A549 (cell line): ENCODE measurements at regions not wholly inside any gene's neighbourhood (a gene's known extent, or its start where the extent isn't known, plus 50 kb on each side); places are given as distances from the start of the nearest gene placed in this dataset.

ENCODE experiments used
- CHD2 ChIP-seq: fragments of 150-350 bp; IDR thresholded peaks from 2 replicates; pipeline ENCODE4 v1.6.1; 2014; ENCODE audit warnings: low read length; ENCODE audit not compliant: partially characterized antibody
- EP300 ChIP-seq, 2 experiments: fragments of >200 bp; sonication (Bioruptor Twin); formaldehyde crosslinking; IDR thresholded peaks; 2 replicates in 1 of 2; 3 replicates in 1 of 2; pipeline ENCODE4 v1.6.1; 2016 to 2017
- MYC ChIP-seq: IDR thresholded peaks from 2 replicates; pipeline ENCODE4 v1.6.1; 2012; ENCODE audit warnings: mild to moderate bottlenecking, inconsistent platforms, low read length, improper control_type of control experiment, borderline replicate concordance
- POLR2A ChIP-seq: IDR thresholded peaks from 2 replicates; pipeline ENCODE4 v1.6.1; 2012; ENCODE audit warnings: mild to moderate bottlenecking, low read length
- POLR2AphosphoS2 ChIP-seq: conservative IDR thresholded peaks from 2 replicates; pipeline ENCODE4 v1.6.1; 2012; ENCODE audit warnings: low read length, improper control_type of control experiment, inconsistent platforms
- RARB ChIP-seq: fragments of 250-450 bp; sonication (Bioruptor Pico); IDR thresholded peaks from 2 replicates; pipeline ENCODE4 v1.8.0; 2021; ENCODE audit warnings: mild to moderate bottlenecking, moderate library complexity
- RFX5 ChIP-seq: fragments of 450-650 bp; IDR thresholded peaks from 2 replicates; pipeline ENCODE4 v1.7.1; 2014; ENCODE audit warnings: antibody characterized with exemption, mild to moderate bottlenecking, moderate library complexity
- SMC3 ChIP-seq: fragments of >200 bp; sonication (Bioruptor Twin); formaldehyde crosslinking; IDR thresholded peaks from 3 replicates; pipeline ENCODE4 v1.6.1; 2018; ENCODE audit warnings: inconsistent platforms
- TF ChIP-seq, protein P1 (sequence below): fragments of >200 bp; sonication (Bioruptor Twin); formaldehyde crosslinking; IDR thresholded peaks from 3 replicates; pipeline ENCODE4 v1.5.1; 2016
- TF ChIP-seq, protein P2 (sequence below): IDR thresholded peaks from 2 replicates; pipeline ENCODE4 v1.6.1; 2012
- TF ChIP-seq, protein P3 (sequence below): fragments of 200-600 bp; sonication (generic); IDR thresholded peaks from 2 replicates; pipeline ENCODE4 v1.6.1; 2016; ENCODE audit warnings: antibody characterized with exemption, mild to moderate bottlenecking, moderate library complexity
- TF ChIP-seq, protein P4 (sequence below): fragments of >200 bp; sonication (Bioruptor Twin); formaldehyde crosslinking; IDR thresholded peaks from 3 replicates; pipeline ENCODE4 v1.6.1; 2016
- TF ChIP-seq, protein P5 (sequence below): fragments of 250-450 bp; sonication (Bioruptor Pico); IDR thresholded peaks from 2 replicates; pipeline ENCODE4 v1.5.0; 2020; ENCODE audit warnings: low read depth, mild to moderate bottlenecking, moderate library complexity
- TF ChIP-seq, protein P6 (sequence below): fragments of 150-350 bp; IDR thresholded peaks from 2 replicates; pipeline ENCODE4 v1.6.1; 2014; ENCODE audit warnings: low read depth, mild to moderate bottlenecking, low read length

DNA sequence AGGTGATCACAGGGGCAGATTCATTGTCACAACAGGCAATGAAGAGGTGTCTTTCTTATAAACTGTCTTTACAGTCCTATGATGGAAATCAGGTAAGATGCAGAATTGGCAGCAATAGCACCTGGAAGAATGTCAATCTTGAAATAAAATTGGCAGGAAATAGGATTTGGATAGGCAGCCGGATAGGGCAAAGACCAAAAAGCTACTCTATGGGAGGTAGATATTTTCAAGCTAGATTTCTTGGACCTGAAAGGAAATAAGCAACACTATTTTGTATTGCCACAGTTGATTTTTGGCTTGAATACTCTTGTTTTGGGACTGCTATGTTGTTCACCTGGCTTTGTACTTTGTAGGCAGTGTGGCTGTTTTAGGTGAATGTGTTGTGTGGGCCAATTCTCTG is 314.2 kb downstream of the SLC7A11 start:
- TF ChIP-seq, protein P1, sequence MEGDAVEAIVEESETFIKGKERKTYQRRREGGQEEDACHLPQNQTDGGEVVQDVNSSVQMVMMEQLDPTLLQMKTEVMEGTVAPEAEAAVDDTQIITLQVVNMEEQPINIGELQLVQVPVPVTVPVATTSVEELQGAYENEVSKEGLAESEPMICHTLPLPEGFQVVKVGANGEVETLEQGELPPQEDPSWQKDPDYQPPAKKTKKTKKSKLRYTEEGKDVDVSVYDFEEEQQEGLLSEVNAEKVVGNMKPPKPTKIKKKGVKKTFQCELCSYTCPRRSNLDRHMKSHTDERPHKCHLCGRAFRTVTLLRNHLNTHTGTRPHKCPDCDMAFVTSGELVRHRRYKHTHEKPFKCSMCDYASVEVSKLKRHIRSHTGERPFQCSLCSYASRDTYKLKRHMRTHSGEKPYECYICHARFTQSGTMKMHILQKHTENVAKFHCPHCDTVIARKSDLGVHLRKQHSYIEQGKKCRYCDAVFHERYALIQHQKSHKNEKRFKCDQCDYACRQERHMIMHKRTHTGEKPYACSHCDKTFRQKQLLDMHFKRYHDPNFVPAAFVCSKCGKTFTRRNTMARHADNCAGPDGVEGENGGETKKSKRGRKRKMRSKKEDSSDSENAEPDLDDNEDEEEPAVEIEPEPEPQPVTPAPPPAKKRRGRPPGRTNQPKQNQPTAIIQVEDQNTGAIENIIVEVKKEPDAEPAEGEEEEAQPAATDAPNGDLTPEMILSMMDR = no peak
- TF ChIP-seq, protein P2, sequence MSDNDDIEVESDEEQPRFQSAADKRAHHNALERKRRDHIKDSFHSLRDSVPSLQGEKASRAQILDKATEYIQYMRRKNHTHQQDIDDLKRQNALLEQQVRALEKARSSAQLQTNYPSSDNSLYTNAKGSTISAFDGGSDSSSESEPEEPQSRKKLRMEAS = no peak
- TF ChIP-seq, protein P3, sequence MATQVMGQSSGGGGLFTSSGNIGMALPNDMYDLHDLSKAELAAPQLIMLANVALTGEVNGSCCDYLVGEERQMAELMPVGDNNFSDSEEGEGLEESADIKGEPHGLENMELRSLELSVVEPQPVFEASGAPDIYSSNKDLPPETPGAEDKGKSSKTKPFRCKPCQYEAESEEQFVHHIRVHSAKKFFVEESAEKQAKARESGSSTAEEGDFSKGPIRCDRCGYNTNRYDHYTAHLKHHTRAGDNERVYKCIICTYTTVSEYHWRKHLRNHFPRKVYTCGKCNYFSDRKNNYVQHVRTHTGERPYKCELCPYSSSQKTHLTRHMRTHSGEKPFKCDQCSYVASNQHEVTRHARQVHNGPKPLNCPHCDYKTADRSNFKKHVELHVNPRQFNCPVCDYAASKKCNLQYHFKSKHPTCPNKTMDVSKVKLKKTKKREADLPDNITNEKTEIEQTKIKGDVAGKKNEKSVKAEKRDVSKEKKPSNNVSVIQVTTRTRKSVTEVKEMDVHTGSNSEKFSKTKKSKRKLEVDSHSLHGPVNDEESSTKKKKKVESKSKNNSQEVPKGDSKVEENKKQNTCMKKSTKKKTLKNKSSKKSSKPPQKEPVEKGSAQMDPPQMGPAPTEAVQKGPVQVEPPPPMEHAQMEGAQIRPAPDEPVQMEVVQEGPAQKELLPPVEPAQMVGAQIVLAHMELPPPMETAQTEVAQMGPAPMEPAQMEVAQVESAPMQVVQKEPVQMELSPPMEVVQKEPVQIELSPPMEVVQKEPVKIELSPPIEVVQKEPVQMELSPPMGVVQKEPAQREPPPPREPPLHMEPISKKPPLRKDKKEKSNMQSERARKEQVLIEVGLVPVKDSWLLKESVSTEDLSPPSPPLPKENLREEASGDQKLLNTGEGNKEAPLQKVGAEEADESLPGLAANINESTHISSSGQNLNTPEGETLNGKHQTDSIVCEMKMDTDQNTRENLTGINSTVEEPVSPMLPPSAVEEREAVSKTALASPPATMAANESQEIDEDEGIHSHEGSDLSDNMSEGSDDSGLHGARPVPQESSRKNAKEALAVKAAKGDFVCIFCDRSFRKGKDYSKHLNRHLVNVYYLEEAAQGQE = no peak
- TF ChIP-seq, protein P4, sequence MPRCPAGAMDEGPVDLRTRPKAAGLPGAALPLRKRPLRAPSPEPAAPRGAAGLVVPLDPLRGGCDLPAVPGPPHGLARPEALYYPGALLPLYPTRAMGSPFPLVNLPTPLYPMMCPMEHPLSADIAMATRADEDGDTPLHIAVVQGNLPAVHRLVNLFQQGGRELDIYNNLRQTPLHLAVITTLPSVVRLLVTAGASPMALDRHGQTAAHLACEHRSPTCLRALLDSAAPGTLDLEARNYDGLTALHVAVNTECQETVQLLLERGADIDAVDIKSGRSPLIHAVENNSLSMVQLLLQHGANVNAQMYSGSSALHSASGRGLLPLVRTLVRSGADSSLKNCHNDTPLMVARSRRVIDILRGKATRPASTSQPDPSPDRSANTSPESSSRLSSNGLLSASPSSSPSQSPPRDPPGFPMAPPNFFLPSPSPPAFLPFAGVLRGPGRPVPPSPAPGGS = no peak
- TF ChIP-seq CHD2 = no peak
- TF ChIP-seq, protein P5, sequence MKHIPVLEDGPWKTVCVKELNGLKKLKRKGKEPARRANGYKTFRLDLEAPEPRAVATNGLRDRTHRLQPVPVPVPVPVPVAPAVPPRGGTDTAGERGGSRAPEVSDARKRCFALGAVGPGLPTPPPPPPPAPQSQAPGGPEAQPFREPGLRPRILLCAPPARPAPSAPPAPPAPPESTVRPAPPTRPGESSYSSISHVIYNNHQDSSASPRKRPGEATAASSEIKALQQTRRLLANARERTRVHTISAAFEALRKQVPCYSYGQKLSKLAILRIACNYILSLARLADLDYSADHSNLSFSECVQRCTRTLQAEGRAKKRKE (CRISPR knock-in tag) = no peak
- no peak for TF ChIP-seq EP300 (IDR thresholded peaks at IDR 0.05)
- no peak for TF ChIP-seq RARB (CRISPR knock-in tag)
- TF ChIP-seq POLR2A = no peak
- no peak for TF ChIP-seq SMC3
- TF ChIP-seq, protein P6, sequence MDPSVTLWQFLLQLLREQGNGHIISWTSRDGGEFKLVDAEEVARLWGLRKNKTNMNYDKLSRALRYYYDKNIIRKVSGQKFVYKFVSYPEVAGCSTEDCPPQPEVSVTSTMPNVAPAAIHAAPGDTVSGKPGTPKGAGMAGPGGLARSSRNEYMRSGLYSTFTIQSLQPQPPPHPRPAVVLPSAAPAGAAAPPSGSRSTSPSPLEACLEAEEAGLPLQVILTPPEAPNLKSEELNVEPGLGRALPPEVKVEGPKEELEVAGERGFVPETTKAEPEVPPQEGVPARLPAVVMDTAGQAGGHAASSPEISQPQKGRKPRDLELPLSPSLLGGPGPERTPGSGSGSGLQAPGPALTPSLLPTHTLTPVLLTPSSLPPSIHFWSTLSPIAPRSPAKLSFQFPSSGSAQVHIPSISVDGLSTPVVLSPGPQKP = no peak
- no peak for TF ChIP-seq POLR2AphosphoS2
- no peak for TF ChIP-seq RFX5
- TF ChIP-seq MYC = no peak
